ENCODE measurements at regions not wholly inside any gene's neighbourhood (a gene's known extent, or its start where the extent isn't known, plus 50 kb on each side); places are given as distances from the start of the nearest gene placed in this dataset.

DNA sequence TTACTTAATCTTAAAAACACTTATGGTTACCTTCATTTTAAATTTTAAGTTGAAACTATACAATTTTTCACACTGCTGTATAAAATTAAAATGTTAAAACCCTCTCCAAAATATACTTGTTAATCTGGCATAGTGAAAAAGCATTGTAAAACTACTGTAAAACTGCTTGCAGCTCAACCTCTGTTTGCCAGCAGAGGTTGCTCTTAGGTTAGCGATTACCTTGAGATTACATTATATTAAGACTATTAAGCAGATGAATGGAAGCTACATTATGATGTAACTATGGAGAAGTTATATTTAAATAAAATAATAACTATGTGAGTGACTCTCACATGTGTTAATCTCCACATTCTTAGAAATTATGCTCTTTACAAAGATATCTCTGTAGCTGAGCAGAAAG is 143.6 kb upstream of the SLITRK3 start:
- Histone ChIP-seq H3K27me3 (no peaks in the 10 kb centered on the region), H3K9me3 (no peaks in the 10 kb centered on the region), H3K4me3 (no peak overlapping the region), H3K27ac (no peak overlapping the region), H3K36me3 (no peaks in the 10 kb centered on the region), H3K4me1 (no peaks in the 10 kb centered on the region)
- intact Hi-C loops (cut with DNase I): no loop called here
- DNase-seq (ENCODE audit: low spot score in 2 of 2): no peak
- TF ChIP-seq, protein P1, sequence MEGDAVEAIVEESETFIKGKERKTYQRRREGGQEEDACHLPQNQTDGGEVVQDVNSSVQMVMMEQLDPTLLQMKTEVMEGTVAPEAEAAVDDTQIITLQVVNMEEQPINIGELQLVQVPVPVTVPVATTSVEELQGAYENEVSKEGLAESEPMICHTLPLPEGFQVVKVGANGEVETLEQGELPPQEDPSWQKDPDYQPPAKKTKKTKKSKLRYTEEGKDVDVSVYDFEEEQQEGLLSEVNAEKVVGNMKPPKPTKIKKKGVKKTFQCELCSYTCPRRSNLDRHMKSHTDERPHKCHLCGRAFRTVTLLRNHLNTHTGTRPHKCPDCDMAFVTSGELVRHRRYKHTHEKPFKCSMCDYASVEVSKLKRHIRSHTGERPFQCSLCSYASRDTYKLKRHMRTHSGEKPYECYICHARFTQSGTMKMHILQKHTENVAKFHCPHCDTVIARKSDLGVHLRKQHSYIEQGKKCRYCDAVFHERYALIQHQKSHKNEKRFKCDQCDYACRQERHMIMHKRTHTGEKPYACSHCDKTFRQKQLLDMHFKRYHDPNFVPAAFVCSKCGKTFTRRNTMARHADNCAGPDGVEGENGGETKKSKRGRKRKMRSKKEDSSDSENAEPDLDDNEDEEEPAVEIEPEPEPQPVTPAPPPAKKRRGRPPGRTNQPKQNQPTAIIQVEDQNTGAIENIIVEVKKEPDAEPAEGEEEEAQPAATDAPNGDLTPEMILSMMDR (IDR thresholded peaks at IDR 0.05): no peak

GRCh38 chr3:165336786-165337185 is 140.6 kb upstream of the SLITRK3 start:
- Histone ChIP-seq H3K9me3 (no peaks in the 10 kb centered on the region), H3K4me1 (no peaks in the 10 kb centered on the region), H3K36me3 (no peaks in the 10 kb centered on the region), H3K4me3 (no peak overlapping the region), H3K27me3 (no peaks in the 10 kb centered on the region), H3K27ac (no peak overlapping the region)
- TF ChIP-seq, protein P1 (IDR thresholded peaks at IDR 0.05): no peak
- DNase-seq (ENCODE audit: low spot score in 2 of 2): no peak
- intact Hi-C loops (cut with DNase I): no loop called here

Measured in ascending aorta (tissue), 2 donors.